GM19395 (cell line): ENCODE measurements at regions not wholly inside any gene's neighbourhood (a gene's known extent, or its start where the extent isn't known, plus 50 kb on each side); places are given as distances from the start of the nearest gene placed in this dataset.

Experiments used
- ATAC-seq: cut with Tn5 transposase; IDR thresholded peaks from one replicate; pipeline ENCODE4 v1.9.1; 2021; ENCODE audit warnings: mild to moderate bottlenecking, moderate library complexity; ENCODE audit not compliant: unreplicated experiment

DNA sequence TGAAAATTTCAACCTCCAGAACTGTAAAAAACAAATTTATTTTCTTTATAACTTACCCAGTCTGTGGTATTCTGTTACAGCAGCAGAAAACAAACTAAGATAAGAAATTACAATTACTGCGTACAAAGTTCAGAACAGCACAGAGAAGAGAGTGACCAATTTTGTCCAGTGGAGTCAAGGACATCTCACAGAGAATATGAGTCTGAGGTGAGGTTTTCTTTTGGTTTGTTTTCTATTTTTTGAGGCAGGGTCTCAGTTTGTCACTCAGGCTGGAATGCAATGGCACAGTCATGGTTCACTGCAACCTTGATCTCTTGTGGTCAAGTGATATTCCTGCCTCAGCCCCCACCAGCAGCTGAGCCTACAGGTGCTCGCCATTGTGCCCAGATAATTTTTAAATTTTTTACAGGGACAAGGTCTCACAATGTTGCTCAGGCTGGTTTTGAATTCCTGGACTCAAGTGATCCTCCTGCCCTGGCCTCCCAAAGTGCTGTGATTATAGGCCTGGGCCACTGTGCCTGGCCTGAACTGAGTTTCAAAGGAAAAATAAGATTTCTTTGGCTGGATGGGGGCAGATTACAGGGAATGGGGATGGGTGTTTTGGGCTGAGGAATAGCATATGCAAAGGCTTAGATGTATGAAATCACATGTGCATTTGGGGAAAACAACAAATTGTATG lies 201.1 kb upstream of the USP24 start:
- no peak for ATAC-seq

DNA sequence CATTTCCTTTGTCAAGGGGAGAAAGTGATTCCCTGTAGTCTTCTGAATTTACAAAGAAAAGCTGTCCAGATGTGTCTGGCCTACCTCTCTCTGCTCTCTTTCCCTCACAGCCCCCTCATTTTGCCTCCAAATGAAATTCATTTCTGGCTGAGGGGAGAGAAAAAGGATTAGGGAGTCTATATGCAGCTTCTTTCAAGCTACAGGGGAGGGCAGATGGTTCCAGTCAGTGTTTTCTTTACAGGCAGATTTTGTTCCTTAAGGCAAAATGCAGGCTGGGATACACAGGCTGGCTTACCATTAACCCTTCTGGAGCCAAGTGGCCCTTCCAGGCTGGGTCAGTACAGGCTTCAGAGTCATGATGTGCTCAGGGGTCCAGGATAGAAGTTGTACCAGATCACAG lies 198.1 kb upstream of the USP24 start:
- ATAC-seq = no peak

DNA sequence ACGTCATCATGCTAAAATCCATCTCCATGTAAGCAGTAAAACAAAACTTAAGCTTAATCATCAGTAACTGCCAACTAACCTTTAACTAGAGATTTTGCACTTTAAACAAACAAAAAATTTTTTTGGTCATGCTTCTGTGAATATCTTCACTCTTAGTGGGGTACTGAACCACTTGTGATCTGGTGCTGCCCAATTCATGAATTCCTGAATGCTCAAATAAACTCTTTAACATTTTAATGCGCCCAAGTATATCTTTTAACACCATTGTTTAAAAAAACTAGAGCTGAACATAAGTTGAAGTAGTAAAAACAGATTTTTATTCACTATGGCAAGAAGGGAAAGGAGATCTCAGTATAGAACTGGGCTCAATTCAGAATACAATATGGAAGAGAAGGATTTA lies 196.9 kb upstream of the USP24 start:
- no peak for ATAC-seq

DNA sequence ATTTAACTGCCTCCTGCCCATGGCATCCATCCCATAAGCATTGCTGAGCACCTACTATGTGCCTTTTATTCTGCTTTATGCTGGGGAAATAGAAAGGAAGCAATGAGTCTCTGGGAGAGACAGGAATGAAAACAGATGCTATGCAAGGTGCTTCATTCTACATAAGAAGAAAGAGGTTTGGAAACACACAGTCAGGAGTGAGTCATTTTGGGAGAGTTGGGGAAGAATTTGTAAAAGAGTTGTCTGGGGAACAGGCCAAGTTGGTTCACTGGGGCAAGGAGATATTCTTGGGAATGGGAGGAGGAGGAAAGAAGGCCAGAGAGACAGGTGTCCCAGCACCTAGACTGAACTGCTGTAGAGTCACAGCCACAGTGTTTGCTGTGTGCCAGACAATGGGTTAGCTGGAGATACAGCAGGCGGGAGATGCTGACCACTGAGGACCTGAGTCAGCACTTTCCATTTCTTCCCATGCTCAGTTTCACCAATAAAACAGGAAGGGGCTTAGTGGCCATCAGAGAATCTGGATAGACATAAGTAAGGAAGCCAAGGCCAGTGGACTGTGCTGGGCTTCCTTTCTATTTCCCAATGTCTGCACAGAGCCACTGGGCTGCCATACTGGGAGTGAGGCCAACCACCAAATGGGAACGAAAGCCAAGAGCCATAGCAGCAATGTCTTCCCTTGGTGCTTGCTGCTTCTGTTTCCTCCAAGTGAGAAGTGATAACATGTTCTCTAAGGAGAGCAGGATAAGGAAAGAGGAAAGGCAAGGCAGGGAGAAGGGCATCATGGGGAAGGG lies 187.7 kb upstream of the USP24 start:
- no peak for ATAC-seq

DNA sequence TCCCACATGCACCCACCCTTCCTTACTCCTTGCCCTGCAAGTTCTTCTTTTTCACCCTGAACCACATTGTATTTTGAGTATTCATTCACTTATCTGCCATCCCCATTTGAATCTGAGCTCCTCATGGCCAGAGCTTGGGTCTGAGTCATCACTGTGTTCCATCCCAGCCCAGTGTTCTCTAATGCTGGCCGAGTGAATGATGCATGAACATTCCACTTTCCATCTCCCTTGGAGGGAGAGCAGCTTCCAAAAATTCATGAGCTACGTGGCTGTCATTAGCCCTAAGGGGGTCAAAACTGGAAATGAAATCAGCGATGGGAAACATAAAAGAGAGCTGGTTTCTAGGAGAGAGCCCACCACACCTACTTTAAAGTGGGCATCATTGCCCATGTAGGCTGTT lies 187.0 kb upstream of the USP24 start:
- ATAC-seq = no peak

DNA sequence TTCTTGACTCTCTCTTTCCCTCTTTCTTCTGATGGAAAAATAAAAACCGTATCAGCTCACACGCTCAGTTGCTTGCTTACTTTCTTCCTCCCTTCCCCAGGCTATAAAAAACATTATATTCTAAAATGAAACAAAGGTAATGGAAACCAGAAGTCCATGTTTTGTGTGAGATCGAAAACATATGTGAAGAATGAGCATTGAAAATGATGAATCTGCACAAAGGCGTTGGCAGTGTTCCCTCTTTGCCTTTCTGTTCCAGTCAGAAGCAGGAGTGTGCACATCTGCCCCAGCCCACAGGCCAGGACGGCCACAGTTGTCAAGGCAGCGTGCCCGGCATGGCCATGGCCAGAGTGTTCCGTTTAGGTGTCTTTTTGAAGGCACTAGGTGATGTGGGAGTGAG lies 185.3 kb upstream of the USP24 start:
- ATAC-seq = no peak

DNA sequence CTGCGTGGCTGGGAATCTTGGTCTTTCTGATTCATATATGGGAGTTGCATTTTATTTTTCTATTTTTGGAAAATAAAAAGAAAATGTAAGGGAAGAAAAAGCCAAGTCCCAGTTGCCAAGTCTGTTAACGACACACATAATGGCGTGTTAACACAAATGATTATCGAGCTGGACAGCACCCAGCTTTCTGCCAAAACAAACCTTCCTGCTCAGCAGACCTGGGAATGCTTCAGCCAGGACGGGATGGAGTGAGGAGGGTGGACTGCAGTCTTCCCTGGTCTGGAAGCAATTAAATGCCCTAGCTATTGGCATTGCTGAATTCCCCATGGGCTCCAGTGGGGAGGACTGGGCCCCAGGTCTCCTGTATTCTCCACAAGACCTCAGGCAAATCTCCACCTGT lies 184.2 kb upstream of the USP24 start:
- ATAC-seq = no peak

DNA sequence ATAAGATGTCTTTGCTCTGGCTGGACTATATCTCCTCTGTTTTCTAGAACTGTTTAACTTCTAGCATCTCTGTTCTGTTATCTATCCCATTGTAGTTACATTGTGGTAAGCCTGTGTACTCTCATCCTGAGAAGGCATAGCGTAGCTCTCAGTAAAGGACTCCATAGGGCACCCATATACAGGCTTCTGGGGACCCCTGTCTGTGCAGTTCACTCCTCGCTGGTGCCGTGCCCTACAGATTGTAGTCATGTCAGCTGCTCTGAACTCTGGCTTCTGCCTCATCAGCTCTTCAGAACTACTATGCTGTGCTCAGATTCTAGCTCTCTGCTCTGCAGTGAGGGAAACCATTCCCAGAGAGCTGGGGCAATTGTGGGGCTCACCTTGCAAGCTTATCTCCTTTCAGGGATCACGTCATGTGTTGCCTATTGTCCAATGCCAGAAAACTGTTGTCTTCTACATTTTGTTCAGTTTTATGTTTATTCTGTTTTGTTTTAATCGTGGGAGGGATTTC lies 181.3 kb upstream of the USP24 start:
- ATAC-seq = no peak

DNA sequence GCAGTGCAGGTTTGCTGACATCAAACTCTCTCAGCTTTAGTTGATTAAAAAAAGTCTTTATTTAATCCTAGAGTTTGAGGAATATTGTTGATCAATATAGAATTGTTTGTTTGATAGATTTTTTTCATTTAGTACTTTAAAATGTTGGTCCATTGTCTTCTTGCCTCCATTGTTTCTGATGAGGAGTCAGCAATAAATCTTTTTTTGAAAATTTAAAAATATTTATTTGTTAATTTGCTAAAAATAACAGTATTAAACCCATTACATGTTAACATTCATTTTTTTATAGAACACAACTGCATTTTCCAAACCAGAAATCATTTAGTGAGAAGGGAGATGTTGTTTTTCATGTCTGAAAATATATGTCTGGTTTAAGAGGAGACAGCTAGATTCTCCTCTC lies 173.8 kb upstream of the USP24 start:
- ATAC-seq = no peak

DNA sequence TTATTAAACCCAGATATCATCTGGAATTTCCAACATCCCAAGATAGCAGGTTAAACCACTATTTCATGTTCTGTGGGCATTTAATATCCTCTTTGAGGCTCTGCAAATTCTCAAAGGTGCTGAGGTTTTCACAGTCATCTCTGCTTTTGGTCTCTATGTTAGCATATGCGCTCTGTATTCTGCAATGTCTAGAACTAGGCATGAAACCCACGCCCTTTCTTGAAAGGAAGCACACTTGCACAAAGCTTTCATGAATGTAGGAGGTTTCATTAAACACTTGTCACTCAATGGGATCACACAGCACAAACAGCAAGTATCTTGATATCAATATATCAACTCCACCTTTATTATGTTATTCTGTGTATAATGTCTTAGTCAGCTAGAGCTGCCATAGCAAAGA lies 172.0 kb upstream of the USP24 start:
- no peak for ATAC-seq

DNA sequence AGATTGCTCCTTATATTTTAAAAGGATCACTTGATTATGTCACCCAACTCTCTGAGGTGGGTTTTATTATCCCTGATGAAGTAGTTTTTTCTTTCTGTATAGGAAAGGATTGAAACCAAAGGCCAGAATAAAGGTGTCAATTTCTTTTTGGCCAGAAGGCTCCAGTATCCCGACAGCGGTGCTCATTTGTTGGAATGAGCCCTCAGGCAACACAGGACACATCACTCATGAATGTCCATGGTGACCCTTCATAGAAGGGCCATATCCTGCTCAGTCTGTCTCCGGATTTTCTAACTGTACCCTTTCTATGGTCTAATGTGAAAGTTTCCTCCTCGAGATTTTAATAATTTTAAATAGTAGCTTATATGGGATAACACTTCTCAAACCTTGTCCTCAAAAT lies 171.3 kb upstream of the USP24 start:
- no peak for ATAC-seq

DNA sequence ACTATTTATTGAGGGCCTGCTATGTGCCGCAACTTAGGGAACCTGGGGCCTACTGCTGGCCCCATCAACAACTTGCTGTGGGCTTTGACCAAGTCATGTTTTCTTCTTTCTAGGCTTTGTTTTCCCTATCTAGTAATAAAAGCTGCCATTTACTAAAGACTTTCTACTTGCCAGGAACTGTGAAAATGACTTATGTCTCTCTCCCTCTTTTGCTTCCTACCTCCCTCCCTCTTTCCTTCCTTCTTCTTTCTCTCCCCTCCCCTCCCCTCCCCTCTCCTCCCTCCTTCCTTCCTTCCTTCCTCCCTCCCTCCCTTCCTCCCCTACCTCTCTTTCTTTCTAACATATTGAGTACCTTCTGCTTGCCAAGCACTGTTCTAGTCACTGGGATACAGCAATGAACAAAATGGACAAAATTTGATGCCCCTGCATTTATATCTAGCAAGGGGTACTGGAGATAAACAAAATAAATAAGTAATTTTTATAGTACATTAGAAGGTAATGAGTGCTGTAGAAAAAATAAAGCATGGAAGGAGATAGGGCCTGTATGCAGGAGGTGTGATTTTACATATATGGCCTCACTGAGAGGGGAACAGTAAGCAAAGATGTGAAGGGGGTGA lies 170.3 kb upstream of the USP24 start:
- no peak for ATAC-seq

DNA sequence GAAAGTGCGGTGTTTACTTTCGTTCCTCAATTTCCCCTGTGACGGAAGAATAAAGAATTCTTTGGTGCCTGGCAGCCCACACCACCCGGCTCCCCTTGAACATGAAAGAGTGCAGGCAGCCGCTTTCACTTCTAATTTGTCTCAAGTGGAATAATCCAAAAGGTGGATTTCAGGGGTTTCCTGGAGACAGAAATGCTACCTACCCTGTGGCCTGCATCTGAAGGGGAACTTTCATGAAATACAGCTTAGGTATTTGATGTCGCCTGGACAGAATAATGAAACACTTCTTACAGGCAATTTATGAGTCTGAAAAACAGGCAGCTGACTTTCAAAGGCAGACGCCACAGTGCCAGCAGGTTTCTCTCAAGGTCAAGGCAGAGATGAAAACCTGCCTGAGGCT lies 169.5 kb upstream of the USP24 start:
- ATAC-seq = no peak

DNA sequence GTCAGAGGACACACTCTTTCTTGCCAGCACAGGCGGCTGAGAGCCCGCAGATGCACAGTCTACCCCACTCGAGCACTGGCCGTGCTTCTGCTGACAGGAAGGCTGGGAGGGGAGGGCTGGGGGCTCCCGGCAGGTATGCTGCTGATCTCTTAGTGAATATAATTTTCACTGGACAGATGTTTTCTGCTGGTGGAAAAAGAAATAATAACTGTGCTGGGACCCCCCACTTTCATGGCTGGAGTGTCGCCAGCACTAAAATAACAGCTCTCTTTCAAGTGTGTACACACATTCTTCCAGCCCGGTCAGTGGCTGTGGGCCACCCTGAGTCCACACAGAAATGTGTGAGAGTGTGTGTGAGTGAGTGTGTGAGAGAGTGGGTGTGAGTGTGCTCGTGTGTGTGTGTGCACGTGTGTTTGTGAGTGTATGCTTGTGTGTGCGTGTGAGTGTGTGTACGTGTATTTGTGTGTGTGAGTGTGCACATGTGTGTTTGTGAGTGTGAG lies 167.7 kb upstream of the USP24 start:
- no peak for ATAC-seq

DNA sequence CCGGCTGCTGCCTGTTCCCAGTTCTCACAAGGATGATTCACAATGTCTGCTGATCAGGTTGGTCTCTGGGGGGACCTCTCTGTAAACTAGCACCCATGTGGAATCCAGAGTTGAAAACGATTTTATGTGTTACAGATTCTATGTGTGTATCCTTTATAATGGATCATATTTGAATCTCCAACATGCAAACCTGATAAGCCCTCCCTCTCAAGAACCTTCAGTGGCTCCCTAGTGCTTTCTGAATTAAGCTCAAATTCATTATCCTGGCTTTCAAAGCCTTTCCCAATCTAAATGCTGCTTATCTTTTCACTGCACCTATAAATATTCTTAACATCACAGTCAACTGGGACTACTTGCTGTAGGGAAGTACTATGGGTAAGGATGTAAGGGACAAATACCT lies 166.8 kb upstream of the USP24 start:
- no peak for ATAC-seq

DNA sequence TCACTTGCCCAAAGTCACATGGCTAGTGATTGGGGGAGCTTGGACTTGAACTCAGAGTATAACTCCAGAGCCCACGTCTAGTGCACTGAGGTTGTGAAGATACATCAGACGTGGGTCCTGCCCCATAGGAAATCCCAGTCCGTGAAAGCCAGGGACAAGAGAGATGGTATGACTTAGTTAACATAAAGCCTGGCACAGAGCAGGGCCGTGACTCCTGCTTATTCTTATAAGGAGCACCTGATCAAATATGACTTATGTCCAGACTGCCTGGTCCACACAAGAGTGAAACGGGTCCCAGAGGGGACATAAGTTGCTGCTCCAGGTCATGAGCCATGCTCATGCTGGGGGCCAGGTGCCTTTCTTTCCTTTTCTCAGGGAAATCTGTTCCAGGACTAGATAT lies 166.3 kb upstream of the USP24 start:
- no peak for ATAC-seq

DNA sequence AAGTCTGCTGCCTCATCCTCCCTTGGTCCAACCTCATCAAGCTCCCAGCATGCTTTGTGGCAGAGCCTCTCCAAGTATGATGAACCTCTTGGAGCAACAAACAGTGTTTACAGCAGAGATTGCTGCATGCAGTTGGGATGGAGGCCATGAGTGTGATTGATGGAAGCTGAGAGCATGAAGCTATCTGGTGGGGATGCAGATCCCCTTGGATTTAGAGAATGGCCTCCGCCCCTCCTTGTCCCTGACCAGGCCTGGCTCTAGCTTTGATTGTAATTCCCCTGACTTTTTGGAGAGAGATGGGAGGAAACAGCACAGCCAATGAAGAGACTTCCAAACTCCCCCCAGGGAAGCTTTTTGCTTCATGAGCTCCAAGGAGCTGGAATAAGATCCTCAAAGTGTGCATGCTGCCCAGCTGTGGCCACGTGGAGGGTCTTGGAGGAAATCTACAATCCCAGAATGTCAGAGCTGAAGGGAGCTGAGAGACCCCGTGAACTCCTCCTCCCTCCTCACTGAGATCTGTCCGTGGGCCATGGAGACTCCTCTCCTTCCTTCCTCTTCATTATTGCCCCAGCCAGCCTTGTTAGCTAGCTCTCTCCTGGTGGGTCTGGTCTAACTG lies 165.3 kb upstream of the USP24 start:
- no peak for ATAC-seq

DNA sequence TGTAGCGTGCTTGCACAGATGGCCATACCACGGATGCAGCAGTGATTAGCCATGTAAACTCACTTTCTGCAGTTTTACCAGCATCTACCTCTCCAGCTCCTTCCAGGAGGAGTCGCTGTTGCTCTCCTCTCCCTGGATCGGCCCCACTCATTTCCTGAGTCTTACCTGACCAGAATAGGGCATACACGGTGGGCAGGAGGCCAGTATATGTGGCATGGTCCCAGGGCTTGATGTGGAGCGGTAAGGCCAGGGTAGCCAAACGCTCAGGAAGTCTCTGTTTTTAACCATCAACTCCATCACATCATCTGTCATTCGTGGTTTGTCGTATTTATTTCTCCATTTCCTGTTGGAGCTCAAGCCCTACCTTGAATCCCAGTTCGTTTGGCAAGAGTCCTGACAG lies 163.4 kb upstream of the USP24 start:
- ATAC-seq = no peak

DNA sequence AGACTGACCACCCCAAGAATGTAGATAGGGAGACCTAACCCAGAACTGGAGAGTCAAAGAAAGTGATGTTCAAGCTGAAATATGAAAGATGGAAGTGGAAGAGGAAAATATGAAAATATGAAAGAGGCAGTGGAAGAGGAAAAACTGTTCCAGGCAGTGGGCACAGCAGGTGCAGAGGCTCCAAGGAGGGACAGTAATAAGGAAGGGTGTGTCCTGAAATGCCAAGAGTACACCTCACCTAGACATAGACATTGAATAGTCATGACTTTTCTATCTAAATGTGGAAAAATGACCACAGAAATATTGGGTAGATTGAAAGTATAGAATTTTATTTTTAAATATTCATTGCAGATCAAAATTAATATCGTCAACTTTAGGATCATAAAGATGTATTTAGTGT lies 161.7 kb upstream of the USP24 start:
- ATAC-seq = no peak

DNA sequence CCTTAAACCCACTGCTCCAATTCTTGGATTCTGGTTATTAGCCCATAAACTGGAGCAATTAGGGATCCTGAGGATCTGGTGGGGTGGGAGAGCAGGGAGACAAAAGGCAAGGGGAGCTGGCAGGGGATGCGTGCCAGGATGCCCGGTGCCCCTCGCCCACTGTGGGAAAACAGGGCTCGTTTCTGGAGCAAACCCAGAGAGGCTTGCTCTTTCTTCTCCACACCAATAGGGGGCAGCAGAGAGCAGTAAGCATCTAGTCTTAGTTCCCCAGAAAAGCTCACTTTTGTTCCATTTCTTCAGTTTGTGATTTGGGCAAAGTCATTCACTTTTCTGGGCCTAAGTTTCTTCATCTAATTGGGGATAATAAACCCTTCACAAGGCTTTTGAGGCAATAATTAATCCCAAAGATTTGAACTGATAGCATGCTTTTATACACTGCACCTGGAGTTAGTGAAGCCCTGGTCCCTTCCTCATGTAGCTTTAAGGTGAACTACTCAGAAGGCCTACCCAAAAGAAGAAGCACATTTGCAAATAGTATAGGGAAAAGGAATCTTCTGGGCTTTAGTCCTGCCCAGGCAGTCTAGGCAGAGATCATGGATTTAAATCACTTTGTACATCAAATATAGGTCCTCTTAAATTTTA lies 160.6 kb upstream of the USP24 start:
- no peak for ATAC-seq
